ENCODE measurements at regions not wholly inside any gene's neighbourhood (a gene's known extent, or its start where the extent isn't known, plus 50 kb on each side); places are given as distances from the start of the nearest gene placed in this dataset.

DNA sequence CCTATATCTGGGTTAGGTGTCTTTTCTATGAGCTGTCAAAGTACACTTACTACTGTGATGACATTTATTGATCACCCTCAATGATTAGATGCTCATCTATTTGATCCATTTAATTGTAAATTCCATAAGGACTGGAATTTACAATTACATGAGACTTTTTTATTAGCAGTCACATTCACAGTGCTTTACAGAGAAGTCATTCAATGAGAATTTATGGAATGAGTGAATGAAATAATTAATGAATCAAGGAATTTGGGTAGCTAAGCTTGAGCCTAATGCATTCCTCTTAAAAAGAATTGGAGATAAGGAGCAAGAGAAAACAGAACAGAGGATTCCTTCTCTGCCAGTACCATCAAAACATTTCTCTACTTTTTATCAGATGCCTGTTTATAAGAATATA is 1437.5 kb upstream of the CDH8 start:
- no peak for TF ChIP-seq EZH2phosphoT487 (IDR thresholded peaks at IDR 0.05; ENCODE audit: borderline replicate concordance, low read length)
- TF ChIP-seq, protein P1, sequence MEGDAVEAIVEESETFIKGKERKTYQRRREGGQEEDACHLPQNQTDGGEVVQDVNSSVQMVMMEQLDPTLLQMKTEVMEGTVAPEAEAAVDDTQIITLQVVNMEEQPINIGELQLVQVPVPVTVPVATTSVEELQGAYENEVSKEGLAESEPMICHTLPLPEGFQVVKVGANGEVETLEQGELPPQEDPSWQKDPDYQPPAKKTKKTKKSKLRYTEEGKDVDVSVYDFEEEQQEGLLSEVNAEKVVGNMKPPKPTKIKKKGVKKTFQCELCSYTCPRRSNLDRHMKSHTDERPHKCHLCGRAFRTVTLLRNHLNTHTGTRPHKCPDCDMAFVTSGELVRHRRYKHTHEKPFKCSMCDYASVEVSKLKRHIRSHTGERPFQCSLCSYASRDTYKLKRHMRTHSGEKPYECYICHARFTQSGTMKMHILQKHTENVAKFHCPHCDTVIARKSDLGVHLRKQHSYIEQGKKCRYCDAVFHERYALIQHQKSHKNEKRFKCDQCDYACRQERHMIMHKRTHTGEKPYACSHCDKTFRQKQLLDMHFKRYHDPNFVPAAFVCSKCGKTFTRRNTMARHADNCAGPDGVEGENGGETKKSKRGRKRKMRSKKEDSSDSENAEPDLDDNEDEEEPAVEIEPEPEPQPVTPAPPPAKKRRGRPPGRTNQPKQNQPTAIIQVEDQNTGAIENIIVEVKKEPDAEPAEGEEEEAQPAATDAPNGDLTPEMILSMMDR (IDR thresholded peaks at IDR 0.05; ENCODE audit: low read depth, low read length, poor library complexity, severe bottlenecking) = no peak

Data from DOHH2 (cell line).